Thoracic aorta (tissue), 2 donors: ENCODE measurements at regions not wholly inside any gene's neighbourhood (a gene's known extent, or its start where the extent isn't known, plus 50 kb on each side); places are given as distances from the start of the nearest gene placed in this dataset.

Source experiments
- ATAC-seq: fragments of 150-250 bp; one replicate; pipeline ENCODE4 v1.8.0; 2017; ENCODE audit warnings: low read depth; ENCODE audit not compliant: insufficient number of reproducible peaks, low FRiP score
- DNase-seq: peaks from one replicate; pipeline ENCODE4 v3.0.0-alpha.2; 2020; ENCODE audit warnings: low spot score
- H3K27ac ChIP-seq, 2 donors: fragments of 200-600 bp; sonication (generic); 1 replicate in 1 of 2; 2 replicates in 1 of 2; pipeline ENCODE4 v1.5.1; 2016; ENCODE audit warnings: mild to moderate bottlenecking in 2 of 2, moderate library complexity in 2 of 2
- H3K27me3 ChIP-seq: fragments of 200-600 bp; sonication (generic); replicated peaks from 2 replicates; pipeline ENCODE4 v1.6.0; 2016; ENCODE audit warnings: mild to moderate bottlenecking; ENCODE audit not compliant: insufficient read depth
- H3K36me3 ChIP-seq: fragments of 200-600 bp; sonication (generic); one replicate; pipeline ENCODE4 v1.5.1; 2016
- H3K4me1 ChIP-seq, 2 donors: fragments of 200-600 bp; sonication (generic); 1 replicate in 1 of 2; 2 replicates in 1 of 2; pipeline versions ENCODE4 v1.5.1 to v1.6.0; 2016; ENCODE audit warnings: low read depth in 2 of 2, mild to moderate bottlenecking in 1 of 2; ENCODE audit not compliant: control insufficient read depth in 1 of 2
- H3K4me3 ChIP-seq: fragments of 200-600 bp; sonication (generic); 2 replicates; pipeline ENCODE4 v1.5.1; 2016; ENCODE audit warnings: mild to moderate bottlenecking
- H3K9me3 ChIP-seq: fragments of 200-600 bp; sonication (generic); 2 replicates; pipeline ENCODE4 v1.5.1; 2016
- CTCF ChIP-seq: fragments of 200-600 bp; sonication (generic); IDR thresholded peaks from one replicate; pipeline ENCODE4 v1.5.1; 2019; ENCODE audit warnings: antibody characterized with exemption

DNA sequence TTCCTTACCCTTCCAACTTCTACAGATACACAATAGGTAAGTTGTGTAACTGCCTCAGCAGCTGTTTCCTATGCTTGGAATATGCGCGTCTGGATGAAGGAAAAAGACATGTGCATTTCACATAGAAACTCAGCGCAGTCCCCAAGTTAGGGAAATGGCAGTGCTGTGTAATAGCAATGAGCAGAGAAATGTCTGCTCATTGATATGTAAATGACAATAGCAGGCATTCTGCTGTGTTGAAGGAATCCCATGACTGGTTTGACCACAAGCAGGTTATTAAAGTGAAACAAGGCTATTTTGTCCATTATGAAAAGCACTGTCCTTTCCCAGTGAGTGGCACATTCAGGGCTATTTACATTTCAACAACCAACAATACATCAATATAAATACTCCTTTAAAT is 106.6 kb downstream of the BTG1 start:
- Histone ChIP-seq H3K27me3 (no peaks in the 10 kb centered on the region), H3K36me3 (no peaks in the 10 kb centered on the region), H3K4me1 (peaks cover 6 to 13% of the 10 kb centered on the region in 2 donors), H3K9me3 (no peaks in the 10 kb centered on the region), H3K27ac (no peak overlapping the region), H3K4me3 (no peak overlapping the region)
- no peak for DNase-seq
- ATAC-seq, result no peak
- no peak for TF ChIP-seq CTCF

GRCh38 chr12:92038476-92038875 is 107.2 kb downstream of the BTG1 start:
- H3K27me3 ChIP-seq, result no peaks in the 10 kb centered on the region
- no peaks in the 10 kb centered on the region for H3K36me3 ChIP-seq
- no peak overlapping the region for H3K4me3 ChIP-seq
- ATAC-seq, result no peak
- no peak for DNase-seq
- H3K9me3 ChIP-seq, result no peaks in the 10 kb centered on the region
- no peak for TF ChIP-seq CTCF
- no peak overlapping the region for H3K27ac ChIP-seq
- peaks cover 7 to 15% of the 10 kb centered on the region in 2 donors for H3K4me1 ChIP-seq

DNA sequence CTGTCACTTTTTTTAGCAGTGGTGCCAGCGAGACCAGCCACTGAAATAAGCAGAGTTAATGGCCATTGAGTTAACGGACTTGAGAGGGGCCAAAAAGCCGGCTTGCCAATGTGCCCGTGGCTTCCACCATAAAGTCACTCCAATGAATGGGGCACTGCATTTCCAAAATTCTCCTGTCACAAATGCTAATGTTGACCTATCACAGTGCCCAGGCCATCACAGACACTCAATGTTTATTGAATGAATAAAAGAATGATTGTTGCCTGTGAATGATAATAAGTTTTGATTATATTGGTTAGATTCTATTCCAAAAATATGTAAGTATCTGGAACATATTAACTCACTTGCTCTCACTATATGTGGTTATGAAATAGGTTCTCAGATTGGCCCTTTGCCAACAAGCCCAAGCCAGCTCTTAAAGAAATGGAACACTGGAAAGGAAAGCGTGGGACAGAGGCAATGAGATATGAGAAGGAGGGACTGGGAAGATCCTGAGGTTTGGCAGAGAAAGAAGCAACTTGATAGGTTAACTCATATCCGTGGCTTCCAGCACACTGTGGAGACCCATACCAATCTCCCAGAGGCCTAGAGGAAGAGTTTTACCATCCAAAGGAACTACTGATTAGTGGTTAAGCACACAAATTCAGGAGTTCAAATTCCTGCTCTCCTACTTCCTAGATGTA is 108.7 kb downstream of the BTG1 start:
- ATAC-seq, result no peak

GRCh38 chr12:92036061-92036620 is 109.5 kb downstream of the BTG1 start:
- Histone ChIP-seq H3K4me3 (no peak overlapping the region), H3K9me3 (no peaks in the 10 kb centered on the region), H3K4me1 (peaks cover 11 to 34% of the 10 kb centered on the region in 2 donors), H3K36me3 (no peaks in the 10 kb centered on the region), H3K27me3 (no peaks in the 10 kb centered on the region), H3K27ac (no peak overlapping the region)
- no peak for DNase-seq
- no peak for ATAC-seq
- TF ChIP-seq CTCF, result no peak

More for the DNA sequence above, 108.7 kb downstream of the BTG1 start:
- no peak for DNase-seq
- TF ChIP-seq CTCF, result no peak
- Histone ChIP-seq H3K4me1 (peaks cover 11 to 27% of the 10 kb centered on the region in 2 donors), H3K27me3 (no peaks in the 10 kb centered on the region), H3K36me3 (no peaks in the 10 kb centered on the region), H3K27ac (no peak overlapping the region), H3K9me3 (no peaks in the 10 kb centered on the region), H3K4me3 (no peak overlapping the region)

DNA sequence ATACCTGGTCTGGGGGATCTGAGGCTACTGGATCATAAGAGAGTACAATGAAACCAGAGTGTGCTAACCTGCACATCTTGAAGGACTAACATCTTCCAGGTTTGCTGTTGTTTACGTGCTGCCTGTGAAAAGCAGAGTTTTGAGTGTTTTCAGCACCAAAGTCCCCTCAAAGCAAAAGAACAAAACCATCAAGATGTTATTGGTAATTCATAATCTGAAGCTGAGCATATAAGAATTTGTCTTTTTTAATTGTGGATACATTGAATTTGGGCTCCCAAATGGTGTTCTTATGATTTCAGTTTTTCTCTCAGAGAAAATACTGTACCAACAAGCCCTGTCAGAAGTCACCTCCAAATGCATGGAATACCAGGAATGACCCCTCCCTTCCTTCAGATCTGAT is 110.2 kb downstream of the BTG1 start:
- Histone ChIP-seq H3K4me1 (peaks cover 17 to 40% of the 10 kb centered on the region in 2 donors), H3K4me3 (peak overlapping the region; percentile 59), H3K9me3 (no peaks in the 10 kb centered on the region), H3K27ac (no peak overlapping the region), H3K36me3 (no peaks in the 10 kb centered on the region), H3K27me3 (no peaks in the 10 kb centered on the region)
- TF ChIP-seq CTCF, result no peak
- no peak for DNase-seq
- ATAC-seq, result no peak
